Endothelial cell of umbilical vein (primary cell): ENCODE measurements at regions not wholly inside any gene's neighbourhood (a gene's known extent, or its start where the extent isn't known, plus 50 kb on each side); places are given as distances from the start of the nearest gene placed in this dataset.

Experiments used
- BruUV-seq: library from RNA; stranded (reverse); fragments of 400-500 nt; replicated peaks from 2 replicates; lab custom pipeline; 2021; lab: Mats Ljungman, UMichigan
- CTCF ChIA-PET: fragments of 300-600, 350-600 bp; sonication (Branson Sonifier 250); formaldehyde crosslinking; loops from one replicate; lab custom pipeline; 2021; ENCODE audit warnings: antibody characterized with exemption, inconsistent platforms; lab: Charles Lee
- POLR2A ChIA-PET: fragments of 300-600, 350-600 bp; sonication (Branson Sonifier 250); formaldehyde crosslinking; loops from one replicate; lab custom pipeline; 2021; ENCODE audit warnings: antibody characterized with exemption, inconsistent platforms; lab: Charles Lee
- DNase-seq: peaks from one replicate; pipeline ENCODE4 v3.0.0-alpha.2; 2011; ENCODE audit warnings: low read depth, low spot score
- FAIRE-seq: peaks from 2 replicates; lab custom pipeline; 2011; peaks lifted over from hg19 to GRCh38; lab: Jason Lieb, UNC
- H2AFZ ChIP-seq: 2 replicates; pipeline ENCODE4 v1.6.0; 2012; ENCODE audit warnings: low read depth, low read length, control low read depth, inconsistent platforms
- H3K27ac ChIP-seq: 2 replicates; pipeline ENCODE4 v1.5.1; 2011; ENCODE audit warnings: low read depth, mild to moderate bottlenecking, control low read depth, low read length, moderate library complexity; ENCODE audit not compliant: insufficient read depth
- H3K27me3 ChIP-seq, 2 experiments: 2 replicates each; pipeline versions ENCODE4 v1.6.0 to v1.6.1; 2011; ENCODE audit warnings: low read length in 2 of 2, mixed read lengths in 1 of 2; ENCODE audit not compliant: control insufficient read depth in 2 of 2, insufficient read depth in 2 of 2
- H3K36me3 ChIP-seq, 2 experiments: 2 replicates in 1 of 2; 3 replicates in 1 of 2; pipeline ENCODE4 v1.5.1; 2011; ENCODE audit warnings: low read length in 2 of 2, mild to moderate bottlenecking in 1 of 2, moderate library complexity in 1 of 2; ENCODE audit not compliant: control insufficient read depth in 2 of 2, insufficient read depth in 2 of 2; ENCODE audit errors: extremely low read depth in 1 of 2
- H3K4me1 ChIP-seq: 3 replicates; pipeline ENCODE4 v1.5.1; 2011; ENCODE audit warnings: mild to moderate bottlenecking, low read length; ENCODE audit not compliant: control insufficient read depth, insufficient read depth; ENCODE audit errors: extremely low read depth
- H3K4me2 ChIP-seq: 2 replicates; pipeline ENCODE4 v1.6.1; 2011; ENCODE audit warnings: low read length, control low read depth, mixed read lengths; ENCODE audit not compliant: insufficient read depth
- H3K4me3 ChIP-seq, 3 experiments: fragments of 200-600 bp in 1 of 3; sonication (generic), shearing (Covaris generic) in 1 of 3; replicated peaks in 1 of 3; 2 replicates each; pipeline ENCODE4 v1.5.1; 2011 to 2016; ENCODE audit warnings: control low read depth in 3 of 3, low read length in 3 of 3, mild to moderate bottlenecking in 2 of 3, inconsistent platforms in 1 of 3, low read depth in 1 of 3, moderate library complexity in 1 of 3; ENCODE audit not compliant: insufficient read depth in 1 of 3
- H3K79me2 ChIP-seq: 2 replicates; pipeline ENCODE4 v1.6.0; 2012; ENCODE audit warnings: low read length, inconsistent platforms; ENCODE audit not compliant: control insufficient read depth, insufficient read depth
- H3K9ac ChIP-seq: replicated peaks from 2 replicates; pipeline ENCODE3; 2011; ENCODE audit warnings: low read length, control low read depth; ENCODE audit not compliant: insufficient read depth; ENCODE audit errors: extremely low read depth
- H3K9me1 ChIP-seq: replicated peaks from 3 replicates; pipeline ENCODE4 v1.6.0; 2011; ENCODE audit warnings: mild to moderate bottlenecking, low read length; ENCODE audit not compliant: control insufficient read depth, insufficient read depth; ENCODE audit errors: extremely low read depth
- H3K9me3 ChIP-seq: replicated peaks from 2 replicates; pipeline ENCODE4 v1.5.1; 2012; ENCODE audit warnings: low read length, inconsistent platforms; ENCODE audit not compliant: control insufficient read depth, insufficient read depth
- H4K20me1 ChIP-seq: replicated peaks from 2 replicates; pipeline ENCODE3; 2011; ENCODE audit warnings: mild to moderate bottlenecking, low read length; ENCODE audit not compliant: control insufficient read depth, insufficient read depth; ENCODE audit errors: extremely low read depth
- EZH2 ChIP-seq: IDR thresholded peaks from 2 replicates; pipeline ENCODE4 v1.6.1; 2012; ENCODE audit warnings: borderline replicate concordance, low read depth, mild to moderate bottlenecking, moderate library complexity, low read length, inconsistent platforms; ENCODE audit not compliant: severe bottlenecking
- FOS ChIP-seq: IDR thresholded peaks from 2 replicates; pipeline ENCODE4 v1.6.1; 2011; ENCODE audit warnings: mild to moderate bottlenecking, low read length, moderate library complexity, borderline replicate concordance; ENCODE audit not compliant: insufficient read depth
- GATA2 ChIP-seq: IDR thresholded peaks from 2 replicates; pipeline ENCODE4 v1.7.0; 2011; ENCODE audit warnings: low read depth, mild to moderate bottlenecking, moderate library complexity, mixed read lengths, low read length; ENCODE audit not compliant: insufficient read length, insufficient read depth
- JUN ChIP-seq: IDR thresholded peaks from 2 replicates; pipeline ENCODE4 v1.6.1; 2011; ENCODE audit warnings: borderline replicate concordance, low read depth; ENCODE audit not compliant: insufficient read length, insufficient read depth
- MAX ChIP-seq: IDR thresholded peaks from 2 replicates; pipeline ENCODE4 v1.6.1; 2011; ENCODE audit not compliant: insufficient read depth, insufficient read length
- MYC ChIP-seq: IDR thresholded peaks from one replicate; pipeline ENCODE4 v1.6.1; 2011; ENCODE audit warnings: mild to moderate bottlenecking, low read depth, low read length
- POLR2A ChIP-seq: IDR thresholded peaks from 2 replicates; pipeline ENCODE4 v1.6.1; 2012; ENCODE audit warnings: low read depth, mild to moderate bottlenecking, control low read depth, low read length
- POLR2AphosphoS5 ChIP-seq: IDR thresholded peaks from 2 replicates; pipeline ENCODE4 v1.6.1; 2012; ENCODE audit warnings: low read depth, mild to moderate bottlenecking, control low read depth, low read length, moderate library complexity; ENCODE audit not compliant: insufficient read depth
- dilution Hi-C: fragments of 300-500 bp; cut with MboI; formaldehyde crosslinking; loops from one replicate; pipeline ENCODE4 v1.15.0; 2019; ENCODE audit warnings: low sequenced_read_pairs; ENCODE audit not compliant: extremely low pct_ligation_motif_present
- intact Hi-C: fragments of 100-400 bp; cut with micrococcal nuclease; formaldehyde crosslinking; loops from one replicate; pipeline ENCODE4 v1.10.0; 2022
- TF ChIP-seq, protein P1 (sequence below), 2 donors: IDR thresholded peaks; 1 replicate in 1 of 2; 2 replicates in 1 of 2; pipeline ENCODE4 v1.5.1; 2011; ENCODE audit warnings: low read length in 2 of 2, mild to moderate bottlenecking in 2 of 2, moderate library complexity in 2 of 2, control low read depth in 1 of 2, inconsistent platforms in 1 of 2, low read depth in 1 of 2; ENCODE audit not compliant: insufficient read depth in 1 of 2; ENCODE audit errors: extremely low read depth in 1 of 2

DNA sequence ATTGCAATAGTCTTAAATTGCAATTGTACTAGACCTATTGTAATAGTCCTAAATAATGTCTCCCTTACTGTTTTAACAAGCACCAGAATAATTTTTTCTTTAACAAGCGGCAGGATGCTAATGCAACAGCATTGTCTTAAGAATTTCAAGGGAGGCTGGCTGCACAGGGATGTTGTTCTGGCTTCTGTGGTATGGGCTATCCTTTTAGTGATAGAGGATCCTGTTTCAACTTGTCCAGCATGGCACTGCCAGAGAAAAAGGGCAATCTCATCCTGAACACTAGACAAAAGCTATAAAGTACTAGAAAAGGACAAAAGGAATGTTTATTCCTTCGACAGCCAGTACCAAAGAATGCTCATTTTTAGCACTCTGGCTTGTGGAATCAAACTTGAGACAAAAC is 405.5 kb upstream of the ACTRT1 start:
- no peak overlapping the region for H3K4me2 ChIP-seq
- no peak overlapping the region for H3K9ac ChIP-seq
- no peak for DNase-seq
- no peak overlapping the region for H2AFZ ChIP-seq
- no peaks in the 10 kb centered on the region for H3K79me2 ChIP-seq
- POLR2A ChIA-PET: no interaction called here
- dilution Hi-C loops (no loop called here), intact Hi-C loops (no loop called here)
- H3K4me3 ChIP-seq: no peak overlapping the region
- H3K9me3 ChIP-seq: no peaks in the 10 kb centered on the region
- no peaks in the 10 kb centered on the region for H4K20me1 ChIP-seq
- H3K36me3 ChIP-seq: no peaks in the 10 kb centered on the region
- FAIRE-seq: no peak
- BruUV-seq: no TSS peak
- no peak for TF ChIP-seq MAX
- no peak for TF ChIP-seq JUN
- TF ChIP-seq, protein P1, sequence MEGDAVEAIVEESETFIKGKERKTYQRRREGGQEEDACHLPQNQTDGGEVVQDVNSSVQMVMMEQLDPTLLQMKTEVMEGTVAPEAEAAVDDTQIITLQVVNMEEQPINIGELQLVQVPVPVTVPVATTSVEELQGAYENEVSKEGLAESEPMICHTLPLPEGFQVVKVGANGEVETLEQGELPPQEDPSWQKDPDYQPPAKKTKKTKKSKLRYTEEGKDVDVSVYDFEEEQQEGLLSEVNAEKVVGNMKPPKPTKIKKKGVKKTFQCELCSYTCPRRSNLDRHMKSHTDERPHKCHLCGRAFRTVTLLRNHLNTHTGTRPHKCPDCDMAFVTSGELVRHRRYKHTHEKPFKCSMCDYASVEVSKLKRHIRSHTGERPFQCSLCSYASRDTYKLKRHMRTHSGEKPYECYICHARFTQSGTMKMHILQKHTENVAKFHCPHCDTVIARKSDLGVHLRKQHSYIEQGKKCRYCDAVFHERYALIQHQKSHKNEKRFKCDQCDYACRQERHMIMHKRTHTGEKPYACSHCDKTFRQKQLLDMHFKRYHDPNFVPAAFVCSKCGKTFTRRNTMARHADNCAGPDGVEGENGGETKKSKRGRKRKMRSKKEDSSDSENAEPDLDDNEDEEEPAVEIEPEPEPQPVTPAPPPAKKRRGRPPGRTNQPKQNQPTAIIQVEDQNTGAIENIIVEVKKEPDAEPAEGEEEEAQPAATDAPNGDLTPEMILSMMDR (IDR thresholded peaks at IDR 0.05; ENCODE audit: extremely low read depth in 1 of 2, insufficient read depth in 1 of 2, low read depth in 1 of 2, low read length in 2 of 2): no peak
- TF ChIP-seq POLR2A: no peak
- no peak for TF ChIP-seq POLR2AphosphoS5
- no peaks in the 10 kb centered on the region for H3K27me3 ChIP-seq
- CTCF ChIA-PET: no interaction called here
- H3K9me1 ChIP-seq: no peaks in the 10 kb centered on the region
- no peak overlapping the region for H3K27ac ChIP-seq
- H3K4me1 ChIP-seq: no peaks in the 10 kb centered on the region

GRCh38 chrX:128439159-128439558 is 387.0 kb upstream of the ACTRT1 start:
- Histone ChIP-seq H2AFZ (no peak overlapping the region), H3K27me3 (no peaks in the 10 kb centered on the region), H3K27ac (no peak overlapping the region), H3K4me3 (no peak overlapping the region), H4K20me1 (no peaks in the 10 kb centered on the region), H3K4me2 (no peak overlapping the region), H3K9me1 (no peaks in the 10 kb centered on the region), H3K79me2 (no peaks in the 10 kb centered on the region), H3K36me3 (no peaks in the 10 kb centered on the region), H3K4me1 (no peaks in the 10 kb centered on the region), H3K9ac (no peak overlapping the region), H3K9me3 (no peaks in the 10 kb centered on the region)
- ChIA-PET POLR2A (no interaction called here), CTCF (no interaction called here)
- no TSS peak for BruUV-seq
- TF ChIP-seq POLR2AphosphoS5 (no peak), FOS (no peak), POLR2A (no peak), MYC (no peak), GATA2 (no peak), MAX (no peak), EZH2 (no peak), JUN (no peak)
- TF ChIP-seq, protein P1 (IDR thresholded peaks at IDR 0.05; ENCODE audit: extremely low read depth in 1 of 2, insufficient read depth in 1 of 2, low read depth in 1 of 2, low read length in 2 of 2): no peak
- dilution Hi-C loops: no loop called here
- intact Hi-C loops: no loop called here
- FAIRE-seq: no peak
- no peak for DNase-seq
